CD14-positive monocyte (primary cell): ENCODE measurements at regions not wholly inside any gene's neighbourhood (a gene's known extent, or its start where the extent isn't known, plus 50 kb on each side); places are given as distances from the start of the nearest gene placed in this dataset.
"Not testable (repeated sequence)": the region's sequence is repeated elsewhere in the genome, so short reads cannot be mapped to it uniquely, and the experiment has no call there.

Experiments used
- DNase-seq, 3 donors: peaks; one replicate each; pipeline ENCODE4 v3.0.0-alpha.2; 2011 to 2022
- H2AFZ ChIP-seq: 2 replicates; pipeline ENCODE4 v1.6.0; 2012; ENCODE audit warnings: mild to moderate bottlenecking, low read depth, low read length, inconsistent platforms; ENCODE audit not compliant: insufficient read depth, poor library complexity, severe bottlenecking
- H3K27ac ChIP-seq, 2 donors: 1 replicate in 1 of 2; 2 replicates in 1 of 2; pipeline ENCODE4 v1.5.1; 2012 to 2013; ENCODE audit warnings: low read length in 2 of 2, control low read depth in 1 of 2, inconsistent platforms in 1 of 2, low read depth in 1 of 2, mild to moderate bottlenecking in 1 of 2
- H3K27me3 ChIP-seq, 2 donors: one replicate each; pipeline versions ENCODE4 v1.6.0 to v1.6.1; 2011 to 2013; ENCODE audit warnings: low read length in 2 of 2; ENCODE audit not compliant: control insufficient read depth in 2 of 2, insufficient read depth in 2 of 2
- H3K36me3 ChIP-seq, 2 donors: replicated peaks in 1 of 2; 1 replicate in 1 of 2; 2 replicates in 1 of 2; pipeline versions ENCODE4 v1.5.1 to v1.6.1; 2012 to 2013; ENCODE audit warnings: low read length in 2 of 2, control low read depth in 1 of 2, inconsistent platforms in 1 of 2, mild to moderate bottlenecking in 1 of 2; ENCODE audit not compliant: insufficient read depth in 2 of 2, control insufficient read depth in 1 of 2
- H3K4me1 ChIP-seq, 2 donors: 1 replicate in 1 of 2; 2 replicates in 1 of 2; pipeline versions ENCODE4 v1.5.1 to v1.6.1; 2012 to 2013; ENCODE audit warnings: low read length in 2 of 2, control low read depth in 1 of 2, inconsistent platforms in 1 of 2, mild to moderate bottlenecking in 1 of 2, moderate library complexity in 1 of 2; ENCODE audit not compliant: insufficient read depth in 2 of 2, control insufficient read depth in 1 of 2
- H3K4me2 ChIP-seq: replicated peaks from 2 replicates; pipeline ENCODE3; 2012; ENCODE audit warnings: low read length, moderate library complexity, mild to moderate bottlenecking; ENCODE audit not compliant: poor library complexity, severe bottlenecking; ENCODE audit errors: extremely low read depth
- H3K4me3 ChIP-seq, 3 experiments: fragments of 200-600 bp in 1 of 3; sonication (generic) in 1 of 3; replicated peaks in 1 of 3; 1 replicate in 2 of 3; 2 replicates in 1 of 3; pipeline ENCODE4 v1.5.1; 2011 to 2013; ENCODE audit warnings: low read length in 3 of 3, mild to moderate bottlenecking in 3 of 3, control low read depth in 2 of 3, low read depth in 2 of 3, inconsistent platforms in 1 of 3, moderate library complexity in 1 of 3
- H3K79me2 ChIP-seq: 2 replicates; pipeline ENCODE4 v1.6.0; 2012; ENCODE audit warnings: mild to moderate bottlenecking, control low read depth, inconsistent platforms, low read length, moderate library complexity; ENCODE audit not compliant: insufficient read depth
- H3K9ac ChIP-seq: 2 replicates; pipeline ENCODE4 v1.6.0; 2017; ENCODE audit warnings: low read length, mild to moderate bottlenecking; ENCODE audit not compliant: insufficient read depth, poor library complexity, severe bottlenecking
- H3K9me3 ChIP-seq, 2 donors: replicated peaks in 1 of 2; 1 replicate in 1 of 2; 2 replicates in 1 of 2; pipeline versions ENCODE4 v1.5.1 to v1.6.1; 2012 to 2013; ENCODE audit warnings: low read length in 2 of 2, control low read depth in 1 of 2; ENCODE audit not compliant: control insufficient read depth in 1 of 2, insufficient read depth in 1 of 2
- H4K20me1 ChIP-seq: 2 replicates; pipeline ENCODE4 v1.6.0; 2012; ENCODE audit warnings: mild to moderate bottlenecking, low read length, control low read depth, moderate library complexity; ENCODE audit not compliant: insufficient read depth
- H3K27ac Mint-ChIP-seq, 7 donors: one replicate each; pipeline ENCODE4 v1.8.0; 2020; ENCODE audit warnings: mild to moderate bottlenecking in 7 of 7, mixed read lengths in 7 of 7, moderate library complexity in 6 of 7, inconsistent platforms in 2 of 7
- H3K27me3 Mint-ChIP-seq, 3 donors: one replicate each; pipeline ENCODE4 v1.8.0; 2021 to 2022; ENCODE audit warnings: low read depth in 3 of 3, mild to moderate bottlenecking in 3 of 3, mixed read lengths in 3 of 3, moderate library complexity in 3 of 3, inconsistent platforms in 1 of 3
- H3K36me3 Mint-ChIP-seq, 2 donors: one replicate each; pipeline ENCODE4 v1.8.0; 2020; ENCODE audit warnings: mixed read lengths in 2 of 2, inconsistent platforms in 1 of 2, mild to moderate bottlenecking in 1 of 2
- H3K4me1 Mint-ChIP-seq: one replicate; pipeline ENCODE4 v1.8.0; 2020; ENCODE audit warnings: mild to moderate bottlenecking, mixed read lengths
- H3K4me3 Mint-ChIP-seq, 2 donors: one replicate each; pipeline ENCODE4 v1.8.0; 2020; ENCODE audit warnings: mild to moderate bottlenecking in 2 of 2, mixed read lengths in 2 of 2, moderate library complexity in 1 of 2
- H3K9me3 Mint-ChIP-seq, 7 donors: one replicate each; pipeline ENCODE4 v1.8.0; 2020 to 2022; ENCODE audit warnings: mixed read lengths in 7 of 7, mild to moderate bottlenecking in 6 of 7, moderate library complexity in 6 of 7, inconsistent platforms in 2 of 7
- WGBS: methylation state at CpG from one replicate; pipeline ENCODE4 v1.1.5; 2013; ENCODE audit warnings: missing lambda C conversion rate; ENCODE audit not compliant: insufficient coverage; 5-methylcytosine and 5-hydroxymethylcytosine counted together
- intact Hi-C, 2 donors: fragments of 100-400 bp; cut with micrococcal nuclease; formaldehyde crosslinking; loops; one replicate each; pipeline versions ENCODE4 v1.15.0 to v1.15.1; 2023
- TF ChIP-seq, protein P1 (sequence below): fragments of 200-600 bp; IDR thresholded peaks from one replicate; pipeline ENCODE4 v1.8.0; 2022; ENCODE audit warnings: antibody characterized with exemption, mild to moderate bottlenecking

- no peak for DNase-seq
- intact Hi-C loops: no loop called here
- H3K27me3 ChIP-seq: no peaks in the 10 kb centered on the region
- TF ChIP-seq, protein P1, sequence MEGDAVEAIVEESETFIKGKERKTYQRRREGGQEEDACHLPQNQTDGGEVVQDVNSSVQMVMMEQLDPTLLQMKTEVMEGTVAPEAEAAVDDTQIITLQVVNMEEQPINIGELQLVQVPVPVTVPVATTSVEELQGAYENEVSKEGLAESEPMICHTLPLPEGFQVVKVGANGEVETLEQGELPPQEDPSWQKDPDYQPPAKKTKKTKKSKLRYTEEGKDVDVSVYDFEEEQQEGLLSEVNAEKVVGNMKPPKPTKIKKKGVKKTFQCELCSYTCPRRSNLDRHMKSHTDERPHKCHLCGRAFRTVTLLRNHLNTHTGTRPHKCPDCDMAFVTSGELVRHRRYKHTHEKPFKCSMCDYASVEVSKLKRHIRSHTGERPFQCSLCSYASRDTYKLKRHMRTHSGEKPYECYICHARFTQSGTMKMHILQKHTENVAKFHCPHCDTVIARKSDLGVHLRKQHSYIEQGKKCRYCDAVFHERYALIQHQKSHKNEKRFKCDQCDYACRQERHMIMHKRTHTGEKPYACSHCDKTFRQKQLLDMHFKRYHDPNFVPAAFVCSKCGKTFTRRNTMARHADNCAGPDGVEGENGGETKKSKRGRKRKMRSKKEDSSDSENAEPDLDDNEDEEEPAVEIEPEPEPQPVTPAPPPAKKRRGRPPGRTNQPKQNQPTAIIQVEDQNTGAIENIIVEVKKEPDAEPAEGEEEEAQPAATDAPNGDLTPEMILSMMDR: no peak
- H3K27ac ChIP-seq: no peak overlapping the region
- Mint-ChIP-seq H3K4me1 (no peaks in the 10 kb centered on the region), H3K36me3 (no peaks in the 10 kb centered on the region), H3K4me3 (no peak overlapping the region), H3K9me3 (peaks cover 0 to 27% (median 8%) of the 10 kb centered on the region in 7 donors), H3K27me3 (peaks cover 0 to 7% (median 2%) of the 10 kb centered on the region in 3 donors), H3K27ac (no peak overlapping the region)
- H3K4me1 ChIP-seq: no peaks in the 10 kb centered on the region
- whole genome bisulfite sequencing: 89% methylated on average over 1 of the region's 2 CpGs
- H3K9ac ChIP-seq: no peak overlapping the region
- no peaks in the 10 kb centered on the region for H3K79me2 ChIP-seq
- H2AFZ ChIP-seq: no peak overlapping the region
- H3K36me3 ChIP-seq: no peaks in the 10 kb centered on the region
- H3K9me3 ChIP-seq: peaks cover 0 to 9% of the 10 kb centered on the region in 2 donors
- H3K4me3 ChIP-seq: no peak overlapping the region
- no peaks in the 10 kb centered on the region for H4K20me1 ChIP-seq
- no peak overlapping the region for H3K4me2 ChIP-seq
Measured at GRCh38 chr20:43355610-43356009, 102.1 kb upstream of the SRSF6 start.

GRCh38 chr20:43352996-43353395 lies 104.7 kb upstream of the SRSF6 start:
- Mint-ChIP-seq H3K36me3 (no peaks in the 10 kb centered on the region), H3K4me1 (no peaks in the 10 kb centered on the region), H3K27me3 (peaks cover 0 to 8% (median 3%) of the 10 kb centered on the region in 3 donors), H3K4me3 (no peak overlapping the region), H3K9me3 (peaks cover 0 to 25% (median 7%) of the 10 kb centered on the region in 7 donors), H3K27ac (no peak overlapping the region)
- intact Hi-C loops: no loop called here
- DNase-seq: no peak
- H3K27me3 ChIP-seq: no peaks in the 10 kb centered on the region
- TF ChIP-seq, protein P1: no peak
- H3K4me3 ChIP-seq: no peak overlapping the region
- no peaks in the 10 kb centered on the region for H3K79me2 ChIP-seq
- H3K9me3 ChIP-seq: peaks cover 0 to 7% of the 10 kb centered on the region in 2 donors
- no peaks in the 10 kb centered on the region for H4K20me1 ChIP-seq
- no peak overlapping the region for H3K4me2 ChIP-seq
- H3K4me1 ChIP-seq: no peaks in the 10 kb centered on the region
- H3K9ac ChIP-seq: no peak overlapping the region
- no peak overlapping the region for H2AFZ ChIP-seq
- H3K27ac ChIP-seq: no peak overlapping the region
- WGBS: 98% methylated on average over 8 of the region's 8 CpGs
- H3K36me3 ChIP-seq: no peaks in the 10 kb centered on the region

DNA sequence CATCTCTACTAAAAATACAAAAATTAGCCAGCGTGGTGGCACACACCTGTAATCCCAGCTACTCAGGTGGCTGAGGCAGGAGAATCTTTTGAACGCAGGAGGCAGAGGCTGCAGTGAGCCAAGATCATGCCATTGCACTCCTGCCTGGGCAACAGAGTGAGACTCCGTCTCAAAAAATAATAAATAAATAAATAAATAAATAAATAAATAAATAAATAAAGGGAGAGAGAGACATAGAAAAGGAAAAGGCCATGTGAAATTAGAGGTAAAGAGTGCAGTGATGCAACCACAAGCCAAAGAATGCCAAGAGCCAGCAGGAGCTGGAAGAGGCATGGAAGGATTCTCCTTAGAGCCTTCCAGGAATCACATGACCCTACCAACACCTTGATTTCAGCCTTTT lies 107.0 kb upstream of the SRSF6 start:
- H3K36me3 ChIP-seq, H4K20me1 ChIP-seq, H2AFZ ChIP-seq, H3K27ac ChIP-seq, H3K27ac Mint-ChIP-seq, H3K36me3 Mint-ChIP-seq, H3K9me3 ChIP-seq, H3K27me3 Mint-ChIP-seq, H3K27me3 ChIP-seq, H3K4me2 ChIP-seq, intact Hi-C loops, H3K79me2 ChIP-seq, DNase-seq, H3K9ac ChIP-seq, H3K4me3 Mint-ChIP-seq, H3K4me3 ChIP-seq, H3K4me1 Mint-ChIP-seq, H3K4me1 ChIP-seq: not testable (repeated sequence)
- H3K9me3 Mint-ChIP-seq: peaks cover 3 to 25% (median 15%) of the 10 kb centered on the region in 7 donors
- WGBS: 100% methylated on average over 1 of the region's 3 CpGs
